PC-9 (cell line): ENCODE measurements at regions not wholly inside any gene's neighbourhood (a gene's known extent, or its start where the extent isn't known, plus 50 kb on each side); places are given as distances from the start of the nearest gene placed in this dataset.
"Not testable (repeated sequence)": the region's sequence is repeated elsewhere in the genome, so short reads cannot be mapped to it uniquely, and the experiment has no call there.

Experiments
- CTCF ChIP-seq: fragments of 200-600 bp; sonication (generic); conservative IDR thresholded peaks from 2 replicates; pipeline ENCODE4 v1.6.1; 2017; ENCODE audit warnings: mixed run types, antibody characterized with exemption, mild to moderate bottlenecking, moderate library complexity
- EZH2 ChIP-seq: fragments of 200-600 bp; sonication (generic); IDR thresholded peaks from 2 replicates; pipeline ENCODE4 v1.8.0; 2017; ENCODE audit warnings: antibody characterized with exemption, low read depth

DNA sequence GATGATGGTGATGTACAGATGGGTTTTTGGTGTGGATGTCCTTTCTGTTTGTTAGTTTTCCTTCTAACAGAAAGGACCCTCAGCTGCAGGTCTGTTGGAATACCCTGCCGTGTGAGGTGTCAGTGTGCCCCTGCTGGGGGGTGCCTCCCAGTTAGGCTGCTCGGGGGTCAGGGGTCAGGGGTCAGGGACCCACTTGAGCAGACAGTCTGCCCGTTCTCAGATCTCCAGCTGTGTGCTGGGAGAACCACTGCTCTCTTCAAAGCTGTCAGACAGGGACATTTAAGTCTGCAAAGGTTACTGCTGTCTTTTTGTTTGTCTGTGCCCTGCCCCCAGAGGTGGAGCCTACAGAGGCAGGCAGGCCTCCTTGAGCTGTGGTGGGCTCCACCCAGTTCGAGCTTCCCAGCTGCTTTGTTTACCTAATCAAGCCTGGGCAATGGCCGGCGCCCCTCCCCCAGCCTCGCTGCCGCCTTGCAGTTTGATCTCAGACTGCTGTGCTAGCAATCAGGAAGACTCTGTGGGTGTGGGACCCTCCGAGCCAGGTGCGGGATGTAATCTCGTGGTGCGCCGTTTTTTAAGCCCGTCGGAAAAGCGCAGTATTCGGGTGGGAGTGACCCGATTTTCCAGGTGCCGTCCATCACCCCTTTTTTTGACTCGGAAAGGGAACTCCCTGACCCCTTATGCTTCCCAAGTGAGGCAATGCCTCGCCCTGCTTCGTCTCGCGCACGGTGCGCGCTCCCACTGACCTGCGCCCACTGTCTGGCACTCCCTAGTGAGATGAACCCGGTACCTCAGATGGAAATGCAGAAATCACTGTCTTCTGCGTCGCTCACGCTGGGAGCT, 408.2 kb downstream of the LNPK start:
- not testable (repeated sequence) for TF ChIP-seq CTCF, EZH2
